ENCODE measurements at regions not wholly inside any gene's neighbourhood (a gene's known extent, or its start where the extent isn't known, plus 50 kb on each side); places are given as distances from the start of the nearest gene placed in this dataset.
A peak's percentile ranks its signal among the peaks of the same experiment; 100 is the strongest.
"Not testable (repeated sequence)": the region's sequence is repeated elsewhere in the genome, so short reads cannot be mapped to it uniquely, and the experiment has no call there.

GRCh38 chr16:33913601-33914000 lies 454.2 kb downstream of the TP53TG3F start:
- H3K27me3 ChIP-seq (ENCODE audit: control insufficient read depth, insufficient read depth); intact Hi-C loops (cut with DNase I); H3K9me3 ChIP-seq (ENCODE audit: control insufficient read depth, low read length); H3K4me3 ChIP-seq (ENCODE audit: low read length); H3K4me1 ChIP-seq (ENCODE audit: control insufficient read depth, insufficient read depth, low read length); ATAC-seq; H3K27ac ChIP-seq (ENCODE audit: low read length); DNase-seq: not testable (repeated sequence)
- 62% methylated on average over 4 of the region's 4 CpGs for WGBS

GRCh38 chr16:33920761-33921545 lies 461.5 kb downstream of the TP53TG3F start:
- ATAC-seq, result peak; percentile 31 to 51
- H3K27me3 ChIP-seq (ENCODE audit: control insufficient read depth, insufficient read depth); H3K9me3 ChIP-seq (ENCODE audit: control insufficient read depth, low read length); intact Hi-C loops (cut with DNase I); H3K27ac ChIP-seq (ENCODE audit: low read length); H3K4me3 ChIP-seq (ENCODE audit: low read length); DNase-seq; H3K4me1 ChIP-seq (ENCODE audit: control insufficient read depth, insufficient read depth, low read length): not testable (repeated sequence)
- 43% methylated on average over 5 of the region's 18 CpGs for WGBS

- H3K27me3 ChIP-seq (ENCODE audit: control insufficient read depth, insufficient read depth); H3K4me1 ChIP-seq (ENCODE audit: control insufficient read depth, insufficient read depth, low read length); ATAC-seq; H3K9me3 ChIP-seq (ENCODE audit: control insufficient read depth, low read length); H3K4me3 ChIP-seq (ENCODE audit: low read length); DNase-seq; intact Hi-C loops (cut with DNase I); H3K27ac ChIP-seq (ENCODE audit: low read length): not testable (repeated sequence)
- 79% methylated on average over 10 of the region's 10 CpGs for WGBS
These were observed 463.5 kb downstream of the TP53TG3F start for GRCh38 chr16:33922914-33923313.

- H3K27ac ChIP-seq (ENCODE audit: low read length); intact Hi-C loops (cut with DNase I); H3K4me3 ChIP-seq (ENCODE audit: low read length); H3K9me3 ChIP-seq (ENCODE audit: control insufficient read depth, low read length); DNase-seq; H3K4me1 ChIP-seq (ENCODE audit: control insufficient read depth, insufficient read depth, low read length); H3K27me3 ChIP-seq (ENCODE audit: control insufficient read depth, insufficient read depth); ATAC-seq: not testable (repeated sequence)
- WGBS, result 91% methylated on average over 33 of the region's 39 CpGs
These were observed 468.6 kb downstream of the TP53TG3F start for GRCh38 chr16:33928026-33928425.

GRCh38 chr16:33932191-33932590 lies 472.8 kb downstream of the TP53TG3F start:
- 72% methylated on average over 10 of the region's 11 CpGs for WGBS
- ATAC-seq; intact Hi-C loops (cut with DNase I); DNase-seq; H3K4me3 ChIP-seq (ENCODE audit: low read length); H3K27me3 ChIP-seq (ENCODE audit: control insufficient read depth, insufficient read depth); H3K9me3 ChIP-seq (ENCODE audit: control insufficient read depth, low read length); H3K4me1 ChIP-seq (ENCODE audit: control insufficient read depth, insufficient read depth, low read length); H3K27ac ChIP-seq (ENCODE audit: low read length): not testable (repeated sequence)

GRCh38 chr16:33933039-33933438 lies 473.6 kb downstream of the TP53TG3F start:
- H3K4me3 ChIP-seq (ENCODE audit: low read length); DNase-seq; H3K27me3 ChIP-seq (ENCODE audit: control insufficient read depth, insufficient read depth); ATAC-seq; H3K9me3 ChIP-seq (ENCODE audit: control insufficient read depth, low read length); H3K4me1 ChIP-seq (ENCODE audit: control insufficient read depth, insufficient read depth, low read length); intact Hi-C loops (cut with DNase I); H3K27ac ChIP-seq (ENCODE audit: low read length): not testable (repeated sequence)
- WGBS, result 85% methylated on average over 5 of the region's 6 CpGs

- WGBS, result 86% methylated on average over 12 of the region's 13 CpGs
- intact Hi-C loops (cut with DNase I); ATAC-seq; H3K4me3 ChIP-seq (ENCODE audit: low read length); H3K9me3 ChIP-seq (ENCODE audit: control insufficient read depth, low read length); H3K4me1 ChIP-seq (ENCODE audit: control insufficient read depth, insufficient read depth, low read length); H3K27me3 ChIP-seq (ENCODE audit: control insufficient read depth, insufficient read depth); H3K27ac ChIP-seq (ENCODE audit: low read length): not testable (repeated sequence)
- DNase-seq, result peak in 1 of 3 donors; percentile 18
These were observed 476.4 kb downstream of the TP53TG3F start for GRCh38 chr16:33935766-33936165.

GRCh38 chr16:33938097-33938496 lies 478.7 kb downstream of the TP53TG3F start:
- WGBS, result 29% methylated on average over 11 of the region's 16 CpGs
- not testable (repeated sequence) for H3K9me3 ChIP-seq (ENCODE audit: control insufficient read depth, low read length); ATAC-seq

GRCh38 chr16:33961536-33961935 lies 502.1 kb downstream of the TP53TG3F start:
- WGBS, result 41% methylated on average over 4 of the region's 7 CpGs
- intact Hi-C loops (cut with DNase I); H3K4me3 ChIP-seq (ENCODE audit: low read length); H3K4me1 ChIP-seq (ENCODE audit: control insufficient read depth, insufficient read depth, low read length); ATAC-seq; DNase-seq; H3K9me3 ChIP-seq (ENCODE audit: control insufficient read depth, low read length); H3K27me3 ChIP-seq (ENCODE audit: control insufficient read depth, insufficient read depth); H3K27ac ChIP-seq (ENCODE audit: low read length): not testable (repeated sequence)

More at GRCh38 chr16:33938097-33938496, 478.7 kb downstream of the TP53TG3F start:
- intact Hi-C loops (cut with DNase I); H3K4me3 ChIP-seq (ENCODE audit: low read length); H3K27me3 ChIP-seq (ENCODE audit: control insufficient read depth, insufficient read depth); DNase-seq; H3K4me1 ChIP-seq (ENCODE audit: control insufficient read depth, insufficient read depth, low read length); H3K27ac ChIP-seq (ENCODE audit: low read length): not testable (repeated sequence)

- H3K27me3 ChIP-seq (ENCODE audit: control insufficient read depth, insufficient read depth); ATAC-seq; H3K27ac ChIP-seq (ENCODE audit: low read length); H3K9me3 ChIP-seq (ENCODE audit: control insufficient read depth, low read length); H3K4me3 ChIP-seq (ENCODE audit: low read length); intact Hi-C loops (cut with DNase I); DNase-seq; H3K4me1 ChIP-seq (ENCODE audit: control insufficient read depth, insufficient read depth, low read length): not testable (repeated sequence)
- no CpG with 5 or more reads among the region's 2 CpGs for WGBS
These were observed 506.1 kb downstream of the TP53TG3F start for GRCh38 chr16:33965534-33965933.

GRCh38 chr16:33966855-33967254 lies 507.4 kb downstream of the TP53TG3F start:
- H3K27ac ChIP-seq (ENCODE audit: low read length); intact Hi-C loops (cut with DNase I); H3K9me3 ChIP-seq (ENCODE audit: control insufficient read depth, low read length); H3K4me3 ChIP-seq (ENCODE audit: low read length); DNase-seq; H3K4me1 ChIP-seq (ENCODE audit: control insufficient read depth, insufficient read depth, low read length); ATAC-seq; H3K27me3 ChIP-seq (ENCODE audit: control insufficient read depth, insufficient read depth): not testable (repeated sequence)
- WGBS, result 65% methylated on average over 1 of the region's 2 CpGs

Measured in right cardiac atrium (tissue), 5 donors.